Liver (tissue), 8 donors: ENCODE measurements at regions not wholly inside any gene's neighbourhood (a gene's known extent, or its start where the extent isn't known, plus 50 kb on each side); places are given as distances from the start of the nearest gene placed in this dataset.

ENCODE experiments used
- DNase-seq: peaks from one replicate; pipeline ENCODE4 v3.0.0-alpha.2; 2017; ENCODE audit warnings: low spot score
- H3K27ac ChIP-seq, 2 donors: one replicate each; pipeline ENCODE4 v1.7.0; 2013; ENCODE audit warnings: inconsistent platforms in 2 of 2, low read length in 2 of 2, control low read depth in 1 of 2, low read depth in 1 of 2, mild to moderate bottlenecking in 1 of 2
- H3K27me3 ChIP-seq, 4 donors: one replicate each; pipeline versions ENCODE4 v1.6.1 to v1.7.0; 2013; ENCODE audit warnings: low read length in 3 of 4, inconsistent platforms in 1 of 4, mild to moderate bottlenecking in 1 of 4, moderate library complexity in 1 of 4; ENCODE audit not compliant: control insufficient read depth in 4 of 4, insufficient read depth in 4 of 4
- H3K36me3 ChIP-seq, 4 donors: one replicate each; pipeline versions ENCODE4 v1.6.1 to v1.7.0; 2013; ENCODE audit warnings: low read length in 3 of 4, mild to moderate bottlenecking in 3 of 4, low read depth in 1 of 4, moderate library complexity in 1 of 4; ENCODE audit not compliant: control insufficient read depth in 4 of 4, insufficient read depth in 3 of 4
- H3K4me1 ChIP-seq, 4 donors: one replicate each; pipeline versions ENCODE4 v1.6.1 to v1.7.0; 2013; ENCODE audit warnings: low read length in 3 of 4, mild to moderate bottlenecking in 3 of 4, moderate library complexity in 1 of 4; ENCODE audit not compliant: control insufficient read depth in 4 of 4, insufficient read depth in 4 of 4
- H3K4me3 ChIP-seq, 3 donors: one replicate each; pipeline versions ENCODE4 v1.6.1 to v1.7.0; 2013; ENCODE audit warnings: low read length in 3 of 3, control low read depth in 1 of 3, low read depth in 1 of 3, mild to moderate bottlenecking in 1 of 3
- H3K9ac ChIP-seq, 2 donors: one replicate each; pipeline ENCODE4 v1.7.0; 2013; ENCODE audit warnings: low read length in 2 of 2, mild to moderate bottlenecking in 2 of 2, moderate library complexity in 2 of 2, control low read depth in 1 of 2, low read depth in 1 of 2
- H3K9me3 ChIP-seq, 4 donors: one replicate each; pipeline versions ENCODE4 v1.6.1 to v1.7.0; 2013; ENCODE audit warnings: low read length in 3 of 4; ENCODE audit not compliant: control insufficient read depth in 4 of 4
- ATF3 ChIP-seq: IDR thresholded peaks from 2 replicates; pipeline ENCODE4 v1.6.1; 2016; ENCODE audit warnings: antibody characterized with exemption
- EGR1 ChIP-seq, 2 donors: IDR thresholded peaks; 2 replicates each; pipeline ENCODE4 v1.6.1; 2016 to 2018; ENCODE audit warnings: antibody characterized with exemption in 2 of 2, low read depth in 2 of 2
- FOXA1 ChIP-seq: IDR thresholded peaks from 2 replicates; pipeline ENCODE4 v1.6.1; 2016; ENCODE audit warnings: antibody characterized with exemption
- FOXA2 ChIP-seq: IDR thresholded peaks from 2 replicates; pipeline ENCODE4 v1.6.1; 2016; ENCODE audit warnings: antibody characterized with exemption
- GABPA ChIP-seq, 2 donors: IDR thresholded peaks in 1 of 2; conservative IDR thresholded peaks in 1 of 2; 2 replicates each; pipeline ENCODE4 v1.6.1; 2016; ENCODE audit warnings: antibody characterized with exemption in 2 of 2, mild to moderate bottlenecking in 1 of 2, moderate library complexity in 1 of 2
- HNF4A ChIP-seq, 2 donors: conservative IDR thresholded peaks; 2 replicates each; pipeline ENCODE4 v1.6.1; 2016; ENCODE audit warnings: antibody characterized with exemption in 2 of 2, mild to moderate bottlenecking in 2 of 2
- HNF4G ChIP-seq: IDR thresholded peaks from 2 replicates; pipeline ENCODE4 v1.6.1; 2016; ENCODE audit warnings: antibody characterized with exemption
- JUND ChIP-seq, 2 donors: IDR thresholded peaks; 2 replicates each; pipeline ENCODE4 v1.6.1; 2016; ENCODE audit warnings: antibody characterized with exemption in 2 of 2
- MAX ChIP-seq: IDR thresholded peaks from 2 replicates; pipeline ENCODE4 v1.6.1; 2016; ENCODE audit warnings: antibody characterized with exemption
- NR2F2 ChIP-seq: IDR thresholded peaks from 2 replicates; pipeline ENCODE4 v1.6.1; 2016; ENCODE audit warnings: antibody characterized with exemption
- RAD21 ChIP-seq, 2 donors: IDR thresholded peaks; 2 replicates each; pipeline ENCODE4 v1.6.1; 2016; ENCODE audit warnings: antibody characterized with exemption in 2 of 2, mild to moderate bottlenecking in 2 of 2
- REST ChIP-seq: IDR thresholded peaks from 2 replicates; pipeline ENCODE4 v1.6.1; 2016; ENCODE audit warnings: antibody characterized with exemption, mild to moderate bottlenecking
- RXRA ChIP-seq, 2 donors: IDR thresholded peaks; 2 replicates each; pipeline ENCODE4 v1.6.1; 2017 to 2018; ENCODE audit warnings: antibody characterized with exemption in 2 of 2, mild to moderate bottlenecking in 1 of 2
- SP1 ChIP-seq: IDR thresholded peaks from 2 replicates; pipeline ENCODE4 v1.6.1; 2018; ENCODE audit warnings: antibody characterized with exemption, mild to moderate bottlenecking
- TAF1 ChIP-seq: conservative IDR thresholded peaks from 2 replicates; pipeline ENCODE4 v1.6.1; 2016; ENCODE audit warnings: antibody characterized with exemption, mild to moderate bottlenecking
- YY1 ChIP-seq: IDR thresholded peaks from 2 replicates; pipeline ENCODE4 v1.6.1; 2016; ENCODE audit warnings: antibody characterized with exemption, mild to moderate bottlenecking
- ZBTB33 ChIP-seq: IDR thresholded peaks from 2 replicates; pipeline ENCODE4 v1.6.1; 2016; ENCODE audit warnings: antibody characterized with exemption
- WGBS: extraction: QIAGEN DNeasy Blood & Tissue Kit; methylation state at CpG from one replicate; pipeline ENCODE4 v1.1.7; 2013; 5-methylcytosine and 5-hydroxymethylcytosine counted together
- TF ChIP-seq, protein P1 (sequence below): fragments of 150-350 bp; IDR thresholded peaks from 2 replicates; pipeline ENCODE4 v1.5.1; 2017; ENCODE audit warnings: improper control_type of control experiment, low read depth, low read length; ENCODE audit not compliant: missing input control
- donor health status: healthy.
- donor health status: healthy.
- donor health status: healthy.
- donor health status: healthy.
- donor health status: healthy.

- TF ChIP-seq RAD21 (IDR thresholded peaks at IDR 0.05), result no peak
- no peak for TF ChIP-seq HNF4A (conservative IDR thresholded peaks at IDR 0.05)
- TF ChIP-seq HNF4G, result no peak
- no peak for TF ChIP-seq ZBTB33
- TF ChIP-seq TAF1, result no peak
- no peak for TF ChIP-seq FOXA2
- TF ChIP-seq EGR1 (IDR thresholded peaks at IDR 0.05; ENCODE audit: low read depth in 2 of 2), result no peak
- TF ChIP-seq, protein P1, sequence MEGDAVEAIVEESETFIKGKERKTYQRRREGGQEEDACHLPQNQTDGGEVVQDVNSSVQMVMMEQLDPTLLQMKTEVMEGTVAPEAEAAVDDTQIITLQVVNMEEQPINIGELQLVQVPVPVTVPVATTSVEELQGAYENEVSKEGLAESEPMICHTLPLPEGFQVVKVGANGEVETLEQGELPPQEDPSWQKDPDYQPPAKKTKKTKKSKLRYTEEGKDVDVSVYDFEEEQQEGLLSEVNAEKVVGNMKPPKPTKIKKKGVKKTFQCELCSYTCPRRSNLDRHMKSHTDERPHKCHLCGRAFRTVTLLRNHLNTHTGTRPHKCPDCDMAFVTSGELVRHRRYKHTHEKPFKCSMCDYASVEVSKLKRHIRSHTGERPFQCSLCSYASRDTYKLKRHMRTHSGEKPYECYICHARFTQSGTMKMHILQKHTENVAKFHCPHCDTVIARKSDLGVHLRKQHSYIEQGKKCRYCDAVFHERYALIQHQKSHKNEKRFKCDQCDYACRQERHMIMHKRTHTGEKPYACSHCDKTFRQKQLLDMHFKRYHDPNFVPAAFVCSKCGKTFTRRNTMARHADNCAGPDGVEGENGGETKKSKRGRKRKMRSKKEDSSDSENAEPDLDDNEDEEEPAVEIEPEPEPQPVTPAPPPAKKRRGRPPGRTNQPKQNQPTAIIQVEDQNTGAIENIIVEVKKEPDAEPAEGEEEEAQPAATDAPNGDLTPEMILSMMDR, result no peak
- no peak for TF ChIP-seq NR2F2
- no peak for TF ChIP-seq YY1
- no peak for TF ChIP-seq FOXA1
- no peak for TF ChIP-seq JUND (IDR thresholded peaks at IDR 0.05)
- no peak for TF ChIP-seq MAX
- no peak for TF ChIP-seq ATF3
- TF ChIP-seq REST, result no peak
- TF ChIP-seq RXRA (IDR thresholded peaks at IDR 0.05), result no peak
- no peak for TF ChIP-seq SP1
- TF ChIP-seq GABPA (IDR thresholded peaks at IDR 0.05 in 1 of 2, conservative IDR thresholded peaks at IDR 0.05 in 1 of 2), result no peak
- Histone ChIP-seq H3K4me3 (no peak overlapping the region), H3K27me3 (no peaks in the 10 kb centered on the region), H3K9me3 (peaks cover 8 to 39% (median 22%) of the 10 kb centered on the region in 4 donors), H3K9ac (no peak overlapping the region), H3K27ac (no peak overlapping the region), H3K36me3 (peaks cover 0 to 19% (median 4%) of the 10 kb centered on the region in 4 donors), H3K4me1 (no peaks in the 10 kb centered on the region)
- no peak for DNase-seq
Measured at GRCh38 chr5:96207420-96207819, 225.6 kb downstream of the PCSK1 start.

- Histone ChIP-seq H3K27me3 (no peaks in the 10 kb centered on the region), H3K4me3 (no peak overlapping the region), H3K4me1 (peaks cover 4 to 20% (median 15%) of the 10 kb centered on the region in 4 donors), H3K36me3 (no peaks in the 10 kb centered on the region), H3K9me3 (peaks cover 7 to 26% (median 17%) of the 10 kb centered on the region in 4 donors), H3K27ac (no peak overlapping the region), H3K9ac (no peak overlapping the region)
- TF ChIP-seq, protein P1, result no peak
- TF ChIP-seq SP1, result no peak
- 77% methylated on average over 3 of the region's 3 CpGs for WGBS
- DNase-seq, result no peak
Measured at GRCh38 chr5:96203761-96204160, 229.3 kb downstream of the PCSK1 start.
